GM18505 (cell line): ENCODE measurements at regions not wholly inside any gene's neighbourhood (a gene's known extent, or its start where the extent isn't known, plus 50 kb on each side); places are given as distances from the start of the nearest gene placed in this dataset.
"Not testable (repeated sequence)": the region's sequence is repeated elsewhere in the genome, so short reads cannot be mapped to it uniquely, and the experiment has no call there.

ENCODE experiments used
- ATAC-seq: cut with Tn5 transposase; IDR thresholded peaks from one replicate; pipeline ENCODE4 v1.9.1; 2021; ENCODE audit not compliant: unreplicated experiment
- POLR2A ChIP-seq: IDR thresholded peaks from 4 replicates; pipeline ENCODE4 v1.6.1; 2011; ENCODE audit warnings: borderline replicate concordance; ENCODE audit not compliant: insufficient read depth, insufficient read length; ENCODE audit errors: extremely low read depth

DNA sequence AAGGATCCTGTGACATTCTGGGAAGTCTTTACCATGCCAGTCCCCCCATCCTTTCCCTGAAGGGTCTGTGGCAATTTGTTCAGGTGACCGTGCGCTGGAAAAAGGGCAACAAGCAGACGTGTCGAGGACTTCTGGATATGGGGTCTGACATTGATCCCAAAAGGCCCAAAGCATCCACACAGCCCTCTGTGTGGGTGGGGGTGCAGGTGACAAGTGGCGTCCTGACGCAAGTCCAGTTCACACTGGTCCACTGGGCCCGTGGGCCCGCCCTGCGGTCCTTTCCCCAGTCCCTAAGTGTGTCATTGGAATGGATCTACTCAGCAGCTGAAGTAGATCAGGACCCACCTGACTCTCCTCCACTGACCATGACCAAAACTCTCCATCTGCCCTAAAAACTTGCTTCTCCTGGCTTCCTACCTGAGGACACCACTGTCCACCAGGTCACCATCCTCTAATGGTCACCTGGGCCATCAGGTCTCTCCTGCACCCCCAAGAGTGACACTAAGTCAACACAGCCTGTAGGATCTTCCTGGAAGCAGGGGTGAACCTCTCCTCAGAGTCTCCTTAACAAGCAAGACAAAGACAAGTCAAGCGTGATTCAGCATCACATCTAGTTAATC, 85.6 kb upstream of the SLC66A3 start:
- ATAC-seq: no peak
- no peak for TF ChIP-seq POLR2A

- ATAC-seq: no peak
- no peak for TF ChIP-seq POLR2A
Observed at GRCh38 chr2:11071211-11071610, 84.1 kb upstream of the SLC66A3 start.

GRCh38 chr2:11071939-11072338, 83.3 kb upstream of the SLC66A3 start:
- TF ChIP-seq POLR2A: no peak
- no peak for ATAC-seq

- no peak for ATAC-seq
- no peak for TF ChIP-seq POLR2A
Observed at GRCh38 chr2:11072550-11072949, 82.7 kb upstream of the SLC66A3 start.

- no peak for TF ChIP-seq POLR2A
- no peak for ATAC-seq
Observed at GRCh38 chr2:11073251-11073650, 82.0 kb upstream of the SLC66A3 start.

- no peak for TF ChIP-seq POLR2A
- ATAC-seq: no peak
Observed at GRCh38 chr2:11073776-11074175, 81.5 kb upstream of the SLC66A3 start.

DNA sequence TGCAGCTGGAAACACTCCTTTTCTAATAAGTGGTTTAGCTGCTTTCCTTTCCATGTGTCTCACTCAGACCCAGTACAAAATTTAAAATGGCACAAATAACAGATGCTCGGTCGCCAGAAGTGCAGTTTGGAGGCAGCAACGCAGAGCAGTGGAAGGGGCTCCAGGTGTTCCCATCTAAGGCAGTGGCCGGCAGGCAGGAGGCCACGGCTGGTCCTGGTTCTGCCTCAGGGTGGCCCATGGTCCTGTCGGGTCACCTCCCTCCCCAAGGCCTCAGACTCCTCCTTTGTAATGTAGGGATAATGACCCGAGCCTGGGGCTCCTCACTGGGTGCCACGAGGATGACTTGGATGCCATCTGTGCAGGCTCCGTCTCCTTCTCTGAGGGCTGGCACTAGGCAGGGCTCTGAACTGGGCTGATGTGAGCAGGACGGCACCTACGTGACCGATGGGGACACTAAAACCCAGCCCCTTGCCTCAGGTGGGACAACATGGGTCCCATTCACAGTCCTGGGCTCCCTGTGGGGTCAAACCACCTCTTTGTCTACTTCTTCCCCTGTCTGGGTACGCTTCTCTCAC, 80.9 kb upstream of the SLC66A3 start:
- TF ChIP-seq POLR2A: no peak
- no peak for ATAC-seq

- no peak for ATAC-seq
Observed at GRCh38 chr2:11075221-11075620, 80.0 kb upstream of the SLC66A3 start.

GRCh38 chr2:11077411-11077810, 77.9 kb upstream of the SLC66A3 start:
- no peak for TF ChIP-seq POLR2A
- no peak for ATAC-seq

More at GRCh38 chr2:11075221-11075620, 80.0 kb upstream of the SLC66A3 start:
- no peak for TF ChIP-seq POLR2A

GRCh38 chr2:11079136-11079824, 76.0 kb upstream of the SLC66A3 start:
- no peak for ATAC-seq
- no peak for TF ChIP-seq POLR2A

DNA sequence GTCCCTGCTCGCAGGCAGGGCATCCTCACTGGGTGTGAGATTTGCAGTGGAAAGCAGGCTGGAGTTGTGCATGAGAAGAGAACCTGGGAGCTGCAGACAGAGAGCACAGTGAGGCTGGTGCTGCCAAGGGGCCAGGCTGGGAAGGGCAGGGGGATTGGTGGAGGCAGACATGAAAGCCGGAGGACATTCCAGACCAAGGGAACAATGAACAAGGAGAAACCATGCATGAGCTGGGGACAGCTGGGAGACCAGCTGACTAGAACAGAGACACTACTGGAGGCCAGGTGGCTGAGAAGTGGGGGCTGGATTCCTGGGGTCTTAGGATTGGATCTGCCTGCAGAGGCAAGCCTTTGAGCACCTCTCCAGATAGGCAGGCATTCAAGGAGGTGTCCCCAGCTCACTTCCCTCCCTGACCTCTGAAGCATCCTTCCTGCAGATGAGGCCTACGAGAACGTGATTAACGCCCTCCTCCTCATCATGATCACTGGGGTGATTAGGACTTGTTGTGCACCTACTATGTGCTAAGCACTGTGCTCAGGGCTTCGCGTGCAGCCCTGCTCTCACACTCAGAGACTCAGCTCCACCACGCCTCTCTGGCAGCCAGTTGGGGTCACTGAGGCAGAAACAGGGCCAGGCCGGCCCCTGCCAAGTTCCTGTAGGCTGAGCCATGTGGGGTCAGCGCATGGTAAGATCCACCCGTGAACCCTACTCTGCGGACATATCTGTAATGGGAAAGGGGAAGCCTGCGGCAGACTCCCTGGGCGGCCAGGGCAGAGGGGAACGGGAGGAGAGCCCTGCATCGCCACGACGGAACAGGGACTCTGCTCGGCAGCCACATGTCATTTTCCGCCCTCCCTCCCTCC, 74.8 kb upstream of the SLC66A3 start:
- ATAC-seq: no peak
- no peak for TF ChIP-seq POLR2A

GRCh38 chr2:11082880-11083279, 72.4 kb upstream of the SLC66A3 start:
- no peak for TF ChIP-seq POLR2A

GRCh38 chr2:11088821-11089220, 66.4 kb upstream of the SLC66A3 start:
- ATAC-seq: not testable (repeated sequence)

More at GRCh38 chr2:11082880-11083279, 72.4 kb upstream of the SLC66A3 start:
- no peak for ATAC-seq
